HCT116 (cell line): ENCODE measurements at regions not wholly inside any gene's neighbourhood (a gene's known extent, or its start where the extent isn't known, plus 50 kb on each side); places are given as distances from the start of the nearest gene placed in this dataset.

Experiments used
- CTCF ChIP-seq, 3 experiments: fragments of 200-600 bp in 1 of 3; sonication (generic) in 1 of 3; IDR thresholded peaks in 2 of 3; conservative IDR thresholded peaks in 1 of 3; 2 replicates each; pipeline ENCODE4 v1.5.1; 2012 to 2017; ENCODE audit warnings: low read depth in 2 of 3, low read length in 2 of 3, antibody characterized with exemption in 1 of 3, borderline replicate concordance in 1 of 3, control low read depth in 1 of 3, mild to moderate bottlenecking in 1 of 3, mixed read lengths in 1 of 3, mixed run types in 1 of 3, moderate library complexity in 1 of 3; ENCODE audit not compliant: insufficient read depth in 1 of 3
- EZH2phosphoT487 ChIP-seq: fragments of 200-600 bp; IDR thresholded peaks from 2 replicates; pipeline ENCODE4 v1.6.1; 2018; ENCODE audit warnings: antibody characterized with exemption, borderline replicate concordance
- POLR2A ChIP-seq: IDR thresholded peaks from 2 replicates; pipeline ENCODE4 v1.7.0; 2011; ENCODE audit warnings: borderline replicate concordance; ENCODE audit not compliant: insufficient read depth, insufficient read length; ENCODE audit errors: extremely low read depth
- POLR2AphosphoS5 ChIP-seq: IDR thresholded peaks from 2 replicates; pipeline ENCODE4 v1.6.1; 2011; ENCODE audit warnings: mild to moderate bottlenecking, low read depth, low read length, moderate library complexity
- SRF ChIP-seq: IDR thresholded peaks from 2 replicates; pipeline ENCODE4 v1.6.1; 2012; ENCODE audit warnings: low read depth
- ZBTB33 ChIP-seq: IDR thresholded peaks from 2 replicates; pipeline ENCODE4 v1.6.1; 2011; ENCODE audit warnings: mild to moderate bottlenecking, low read length, moderate library complexity; ENCODE audit not compliant: insufficient replicate concordance; ENCODE audit errors: extremely low read depth
- ZNF274 ChIP-seq: fragments of 200-500 bp; sonication (Bioruptor generic); IDR thresholded peaks from 2 replicates; pipeline ENCODE4 v1.6.1; 2014; ENCODE audit warnings: mild to moderate bottlenecking, low read depth, low read length, inconsistent platforms

- TF ChIP-seq CTCF (IDR thresholded peaks at IDR 0.05 in 2 of 3, conservative IDR thresholded peaks at IDR 0.05 in 1 of 3; ENCODE audit: borderline replicate concordance in 1 of 3, insufficient read depth in 1 of 3, low read depth in 2 of 3, low read length in 2 of 3) (no peak), SRF (no peak), POLR2A (no peak), EZH2phosphoT487 (no peak), ZBTB33 (no peak), ZNF274 (no peak), POLR2AphosphoS5 (no peak)
Observed at GRCh38 chr13:50675651-50676050, 167.8 kb downstream of the DLEU7 start.
